BLaER1 treated with 17β-estradiol and CSF1 and Interleukin-3, amounts not matched to agents 10 nM and 100 nM (cell line): ENCODE measurements at regions not wholly inside any gene's neighbourhood (a gene's known extent, or its start where the extent isn't known, plus 50 kb on each side); places are given as distances from the start of the nearest gene placed in this dataset.
"Not testable (repeated sequence)": the region's sequence is repeated elsewhere in the genome, so short reads cannot be mapped to it uniquely, and the experiment has no call there.

Source experiments
- H3K27ac ChIP-seq, 11 experiments: shearing (Covaris generic); formaldehyde crosslinking; 2 replicates each; pipeline ENCODE4 v1.8.1; 2022
- H3K27me3 ChIP-seq, 11 experiments: shearing (Covaris generic); formaldehyde crosslinking; 2 replicates each; pipeline ENCODE4 v1.8.1; 2022
- H3K36me3 ChIP-seq, 11 experiments: shearing (Covaris generic); formaldehyde crosslinking; 2 replicates each; pipeline ENCODE4 v1.8.1; 2022
- H3K4me1 ChIP-seq, 10 experiments: shearing (Covaris generic); formaldehyde crosslinking; 2 replicates each; pipeline ENCODE4 v1.8.1; 2022
- H3K4me2 ChIP-seq, 11 experiments: shearing (Covaris generic); formaldehyde crosslinking; 2 replicates each; pipeline ENCODE4 v1.8.1; 2022
- H3K4me3 ChIP-seq, 10 experiments: shearing (Covaris generic); formaldehyde crosslinking; 2 replicates each; pipeline ENCODE4 v1.8.1; 2022
- H3K9ac ChIP-seq, 11 experiments: shearing (Covaris generic); formaldehyde crosslinking; 2 replicates each; pipeline ENCODE4 v1.8.1; 2022
- H3K9me3 ChIP-seq, 11 experiments: shearing (Covaris generic); formaldehyde crosslinking; replicated peaks in 1 of 11; 2 replicates each; pipeline ENCODE4 v1.8.1; 2022
- H4K20me1 ChIP-seq, 11 experiments: shearing (Covaris generic); formaldehyde crosslinking; 2 replicates each; pipeline ENCODE4 v1.8.1; 2022
- Cebpa-rat ChIP-seq, 11 experiments: shearing (Covaris generic); IDR thresholded peaks; 2 replicates each; pipeline ENCODE4 v1.8.1; 2022

- no peak for TF ChIP-seq Cebpa-rat (IDR thresholded peaks at IDR 0.05)
- no peak overlapping the region for H3K9ac ChIP-seq
Observed at GRCh38 chrX:25503826-25504225, 488.1 kb upstream of the ARX start.

GRCh38 chrX:25507801-25508200 lies 492.0 kb upstream of the ARX start:
- no peaks in the 10 kb centered on the region for H3K4me1 ChIP-seq
- H3K9me3 ChIP-seq: peaks cover 0 to 16% (median 5%) of the 10 kb centered on the region in 11 experiments; a peak in 4 of 22 replicates
- H3K27me3 ChIP-seq: peaks cover 91 to 99% (median 97%) of the 10 kb centered on the region in 11 experiments
- no peak overlapping the region for H3K4me3 ChIP-seq
- no peak for TF ChIP-seq Cebpa-rat (IDR thresholded peaks at IDR 0.05)
- no peaks in the 10 kb centered on the region; a peak in 1 of 22 replicates for H4K20me1 ChIP-seq
- H3K4me2 ChIP-seq: no peak overlapping the region
- H3K36me3 ChIP-seq: no peaks in the 10 kb centered on the region
- no peak overlapping the region for H3K9ac ChIP-seq
- H3K27ac ChIP-seq: no peak overlapping the region

More at GRCh38 chrX:25503826-25504225, 488.1 kb upstream of the ARX start:
- Histone ChIP-seq H3K36me3 (no peaks in the 10 kb centered on the region), H3K27me3 (peaks cover 66 to 86% (median 80%) of the 10 kb centered on the region in 11 experiments), H3K9me3 (peaks cover 0 to 5% (median 0%) of the 10 kb centered on the region in 11 experiments; a peak in 1 of 22 replicates), H3K4me1 (no peaks in the 10 kb centered on the region), H3K27ac (no peak overlapping the region), H4K20me1 (no peaks in the 10 kb centered on the region; a peak in 1 of 22 replicates), H3K4me2 (no peak overlapping the region), H3K4me3 (no peak overlapping the region)

- TF ChIP-seq Cebpa-rat (IDR thresholded peaks at IDR 0.05): no peak
- no peak overlapping the region for H3K27ac ChIP-seq
- H3K27me3 ChIP-seq: peaks cover 71 to 100% (median 91%) of the 10 kb centered on the region in 11 experiments
- no peak overlapping the region for H3K4me2 ChIP-seq
- 0 out of 20 replicates have a peak, but pooled peaks cover 0 to 11% (median 0%) of the 10 kb centered on the region in 10 experiments for H3K4me1 ChIP-seq
- no peak overlapping the region for H3K4me3 ChIP-seq
- 0 out of 22 replicates have a peak, but pooled peaks cover 0 to 6% (median 0%) of the 10 kb centered on the region in 11 experiments for H3K9me3 ChIP-seq
- H4K20me1 ChIP-seq: no peaks in the 10 kb centered on the region
- H3K9ac ChIP-seq: no peak overlapping the region
- H3K36me3 ChIP-seq: no peaks in the 10 kb centered on the region
Observed at GRCh38 chrX:25519258-25519657, 503.5 kb upstream of the ARX start.

- H3K36me3 ChIP-seq, H4K20me1 ChIP-seq, H3K9ac ChIP-seq: not testable (repeated sequence)
Observed at GRCh38 chrX:25522443-25523010, 506.8 kb upstream of the ARX start.

GRCh38 chrX:25523574-25524540 lies 508.1 kb upstream of the ARX start:
- TF ChIP-seq Cebpa-rat (IDR thresholded peaks at IDR 0.05): 0 out of 22 replicates have a peak, but pooled peaks of 3 of the 11 experiments have one; percentile 10 to 43 (median 25)
- no peaks in the 10 kb centered on the region; a peak in 1 of 22 replicates for H4K20me1 ChIP-seq
- H3K9me3 ChIP-seq: 0 out of 22 replicates have a peak, but pooled peaks cover 0 to 6% (median 0%) of the 10 kb centered on the region in 11 experiments
- 0 out of 20 replicates have a peak, but pooled peaks cover 0 to 13% (median 0%) of the 10 kb centered on the region in 10 experiments for H3K4me1 ChIP-seq
- H3K9ac ChIP-seq: no peak overlapping the region
- H3K4me2 ChIP-seq: peak overlapping the region in 2 of 11 experiments; percentile 21 to 36; a peak in 3 of 22 replicates
- H3K36me3 ChIP-seq: no peaks in the 10 kb centered on the region
- H3K4me3 ChIP-seq: no peak overlapping the region
- H3K27me3 ChIP-seq: peaks cover 83 to 100% (median 96%) of the 10 kb centered on the region in 11 experiments
- H3K27ac ChIP-seq: no peak overlapping the region

More at GRCh38 chrX:25522443-25523010, 506.8 kb upstream of the ARX start:
- not testable (repeated sequence) for H3K27ac ChIP-seq, H3K4me3 ChIP-seq, H3K9me3 ChIP-seq, H3K4me2 ChIP-seq
- peaks cover 82 to 100% (median 96%) of the 10 kb centered on the region in 11 experiments for H3K27me3 ChIP-seq
- 0 out of 20 replicates have a peak, but pooled peaks cover 0 to 13% (median 0%) of the 10 kb centered on the region in 10 experiments for H3K4me1 ChIP-seq

- Histone ChIP-seq H3K27ac (no peak overlapping the region), H3K4me3 (no peak overlapping the region), H3K36me3 (no peaks in the 10 kb centered on the region), H3K4me2 (no peak overlapping the region), H4K20me1 (no peaks in the 10 kb centered on the region; a peak in 2 of 22 replicates), H3K4me1 (0 out of 20 replicates have a peak, but pooled peaks cover 0 to 7% (median 0%) of the 10 kb centered on the region in 10 experiments), H3K9me3 (no peaks in the 10 kb centered on the region), H3K9ac (no peak overlapping the region), H3K27me3 (peaks cover 96 to 100% (median 100%) of the 10 kb centered on the region in 11 experiments)
- no peak for TF ChIP-seq Cebpa-rat (IDR thresholded peaks at IDR 0.05)
Observed at GRCh38 chrX:25527156-25527555, 511.4 kb upstream of the ARX start.

- Histone ChIP-seq H3K9ac (no peak overlapping the region), H3K4me1 (0 out of 20 replicates have a peak, but pooled peaks cover 0 to 7% (median 0%) of the 10 kb centered on the region in 10 experiments), H3K36me3 (no peaks in the 10 kb centered on the region), H4K20me1 (no peaks in the 10 kb centered on the region; a peak in 2 of 22 replicates), H3K4me3 (no peak overlapping the region), H3K9me3 (no peaks in the 10 kb centered on the region), H3K27ac (no peak overlapping the region), H3K4me2 (no peak overlapping the region), H3K27me3 (peaks cover 96 to 100% (median 100%) of the 10 kb centered on the region in 11 experiments)
- no peak for TF ChIP-seq Cebpa-rat (IDR thresholded peaks at IDR 0.05)
Observed at GRCh38 chrX:25527596-25527995, 511.8 kb upstream of the ARX start.

- Histone ChIP-seq H3K9me3 (no peaks in the 10 kb centered on the region), H4K20me1 (no peaks in the 10 kb centered on the region; a peak in 1 of 22 replicates), H3K4me1 (no peaks in the 10 kb centered on the region)
Observed at GRCh38 chrX:25531096-25531495, 515.3 kb upstream of the ARX start.

GRCh38 chrX:25534091-25534490 lies 518.3 kb upstream of the ARX start:
- H3K36me3 ChIP-seq: no peaks in the 10 kb centered on the region
- no peak overlapping the region for H3K4me2 ChIP-seq
- no peak overlapping the region for H3K27ac ChIP-seq
- no peak overlapping the region for H3K4me3 ChIP-seq
- no peak overlapping the region for H3K9ac ChIP-seq
- no peaks in the 10 kb centered on the region for H3K9me3 ChIP-seq
- H3K4me1 ChIP-seq: no peaks in the 10 kb centered on the region
- H4K20me1 ChIP-seq: no peaks in the 10 kb centered on the region; a peak in 1 of 22 replicates
- peaks cover 89 to 100% (median 98%) of the 10 kb centered on the region in 11 experiments for H3K27me3 ChIP-seq
- TF ChIP-seq Cebpa-rat (IDR thresholded peaks at IDR 0.05): no peak

More at GRCh38 chrX:25531096-25531495, 515.3 kb upstream of the ARX start:
- H3K9ac ChIP-seq: no peak overlapping the region
- TF ChIP-seq Cebpa-rat (IDR thresholded peaks at IDR 0.05): no peak
- peaks cover 93 to 100% (median 100%) of the 10 kb centered on the region in 11 experiments for H3K27me3 ChIP-seq
- H3K36me3 ChIP-seq: no peaks in the 10 kb centered on the region
- no peak overlapping the region for H3K27ac ChIP-seq
- H3K4me2 ChIP-seq: no peak overlapping the region
- no peak overlapping the region for H3K4me3 ChIP-seq
